Spleen (tissue), 11 donors: ENCODE measurements at regions not wholly inside any gene's neighbourhood (a gene's known extent, or its start where the extent isn't known, plus 50 kb on each side); places are given as distances from the start of the nearest gene placed in this dataset.
"Not testable (repeated sequence)": the region's sequence is repeated elsewhere in the genome, so short reads cannot be mapped to it uniquely, and the experiment has no call there.

ENCODE experiments used
- DNase-seq: peaks from one replicate; pipeline ENCODE4 v3.0.0-alpha.2; 2020
- H3K27ac ChIP-seq, 8 donors: fragments of 200-600 bp; sonication (generic) in 7 of 8; 1 replicate in 4 of 8; 2 replicates in 4 of 8; pipeline versions ENCODE4 v1.5.0 to v1.8.0; 2016 to 2021; ENCODE audit warnings: inconsistent platforms in 4 of 8, mild to moderate bottlenecking in 4 of 8, moderate library complexity in 1 of 8
- H3K27me3 ChIP-seq, 7 donors: fragments of 200-600 bp; sonication (generic) in 6 of 7; replicated peaks in 1 of 7; 1 replicate in 4 of 7; 2 replicates in 3 of 7; pipeline versions ENCODE4 v1.5.0 to v1.8.0; 2016 to 2021; ENCODE audit warnings: inconsistent platforms in 3 of 7, mild to moderate bottlenecking in 1 of 7
- H3K36me3 ChIP-seq, 6 donors: fragments of 200-600 bp; sonication (generic) in 5 of 6; 1 replicate in 4 of 6; 2 replicates in 2 of 6; pipeline versions ENCODE4 v1.5.0 to v1.8.0; 2016 to 2021; ENCODE audit warnings: inconsistent platforms in 2 of 6
- H3K4me1 ChIP-seq, 6 donors: fragments of 200-600 bp; sonication (generic) in 5 of 6; 1 replicate in 3 of 6; 2 replicates in 3 of 6; pipeline versions ENCODE4 v1.5.0 to v1.8.0; 2016 to 2021; ENCODE audit warnings: inconsistent platforms in 3 of 6
- H3K4me3 ChIP-seq, 8 donors: fragments of 200-600 bp; sonication (generic) in 7 of 8; 1 replicate in 4 of 8; 2 replicates in 4 of 8; pipeline versions ENCODE4 v1.5.0 to v1.8.0; 2016 to 2021; ENCODE audit warnings: inconsistent platforms in 4 of 8, mild to moderate bottlenecking in 4 of 8, moderate library complexity in 2 of 8
- H3K9me3 ChIP-seq, 8 donors: fragments of 200-600 bp; sonication (generic) in 7 of 8; 1 replicate in 4 of 8; 2 replicates in 4 of 8; pipeline versions ENCODE4 v1.5.0 to v1.8.0; 2016 to 2021; ENCODE audit warnings: inconsistent platforms in 4 of 8
- POLR2A ChIP-seq, 3 donors: fragments of 450-650 bp; IDR thresholded peaks; one replicate each; pipeline ENCODE4 v1.5.1; 2017; ENCODE audit warnings: antibody characterized with exemption in 3 of 3, mild to moderate bottlenecking in 1 of 3
- POLR2AphosphoS5 ChIP-seq, 3 donors: sonication (generic); formaldehyde crosslinking; IDR thresholded peaks; one replicate each; pipeline ENCODE4 v1.5.1; 2017; ENCODE audit warnings: antibody characterized with exemption in 3 of 3
- WGBS, 5 donors: extraction: QIAGEN DNeasy Blood & Tissue Kit in 3 of 5; methylation state at CpG; one replicate each; pipeline versions ENCODE4 v1.1.5 to v1.1.7; 2013 to 2018; 5-methylcytosine and 5-hydroxymethylcytosine counted together
- intact Hi-C: fragments of 100-400 bp; cut with DNase I; formaldehyde crosslinking; loops from one replicate; pipeline ENCODE4 v1.15.0; 2023; ENCODE audit warnings: low total_unique reads
- TF ChIP-seq, protein P1 (sequence below), 11 experiments: fragments of 200-600 bp in 7 of 11; fragments of 450-650 bp in 4 of 11; sonication (generic) in 4 of 11; IDR thresholded peaks in 8 of 11; conservative IDR thresholded peaks in 3 of 11; 1 replicate in 7 of 11; 2 replicates in 4 of 11; pipeline versions ENCODE4 v1.4.0 to v1.8.0; 2016 to 2021; ENCODE audit warnings: antibody characterized with exemption in 11 of 11, inconsistent platforms in 4 of 11, mild to moderate bottlenecking in 1 of 11
- donor health status: healthy with polysubstance abuse.
- donor health status: DM: no; HTN: no; CAD: no; lungs with moderate emphysema.
- donor health status: DM: no; HTN: no; CAD: no.
- donor health status: Bipolar disorder and iron deficiency.
- donor health status: healthy.
- donor health status: DM: no; HTN: no; CAD: no.
- donor health status: DM: yes; HTN: yes; CAD: no.

DNA sequence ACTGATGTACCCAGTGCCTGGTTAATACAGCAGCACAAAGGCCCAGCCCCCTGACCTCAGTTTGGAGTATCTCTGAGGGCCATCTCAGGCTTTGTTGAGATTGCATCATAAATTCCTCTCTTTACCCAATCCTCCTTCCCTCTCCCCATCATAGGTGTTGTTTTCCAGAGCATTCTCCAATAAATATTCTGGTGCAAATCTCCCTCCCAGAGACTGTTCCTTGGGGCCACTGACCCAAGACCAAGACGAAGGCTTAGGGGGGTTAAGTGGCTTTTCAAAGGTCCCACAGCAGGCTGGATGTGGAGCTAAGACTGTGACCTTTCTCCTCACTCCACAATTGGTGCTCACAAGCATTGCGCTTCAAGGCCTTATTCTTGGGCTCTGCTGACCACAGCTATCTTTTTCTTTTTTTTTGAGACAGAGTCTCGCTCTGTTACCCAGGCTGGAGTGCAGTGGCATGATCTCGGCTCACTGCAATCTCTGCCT, 72.4 kb upstream of the ZMYND8 start:
- peaks cover 0 to 31% (median 6%) of the 10 kb centered on the region in 6 donors for H3K4me1 ChIP-seq
- H3K9me3 ChIP-seq = peaks cover 4 to 27% (median 19%) of the 10 kb centered on the region in 8 donors
- no peaks in the 10 kb centered on the region for H3K27me3 ChIP-seq
- H3K4me3 ChIP-seq = no peak overlapping the region
- intact Hi-C loops = no loop called here
- H3K27ac ChIP-seq = no peak overlapping the region
- DNase-seq = no peak
- no peaks in the 10 kb centered on the region for H3K36me3 ChIP-seq
- 85 to 94% (median 92%) methylated on average over 4 of the region's 4 CpGs for WGBS, 5 donors
- TF ChIP-seq POLR2A (IDR thresholded peaks at IDR 0.05) (no peak), POLR2AphosphoS5 (IDR thresholded peaks at IDR 0.05) (no peak)
- TF ChIP-seq, protein P1, sequence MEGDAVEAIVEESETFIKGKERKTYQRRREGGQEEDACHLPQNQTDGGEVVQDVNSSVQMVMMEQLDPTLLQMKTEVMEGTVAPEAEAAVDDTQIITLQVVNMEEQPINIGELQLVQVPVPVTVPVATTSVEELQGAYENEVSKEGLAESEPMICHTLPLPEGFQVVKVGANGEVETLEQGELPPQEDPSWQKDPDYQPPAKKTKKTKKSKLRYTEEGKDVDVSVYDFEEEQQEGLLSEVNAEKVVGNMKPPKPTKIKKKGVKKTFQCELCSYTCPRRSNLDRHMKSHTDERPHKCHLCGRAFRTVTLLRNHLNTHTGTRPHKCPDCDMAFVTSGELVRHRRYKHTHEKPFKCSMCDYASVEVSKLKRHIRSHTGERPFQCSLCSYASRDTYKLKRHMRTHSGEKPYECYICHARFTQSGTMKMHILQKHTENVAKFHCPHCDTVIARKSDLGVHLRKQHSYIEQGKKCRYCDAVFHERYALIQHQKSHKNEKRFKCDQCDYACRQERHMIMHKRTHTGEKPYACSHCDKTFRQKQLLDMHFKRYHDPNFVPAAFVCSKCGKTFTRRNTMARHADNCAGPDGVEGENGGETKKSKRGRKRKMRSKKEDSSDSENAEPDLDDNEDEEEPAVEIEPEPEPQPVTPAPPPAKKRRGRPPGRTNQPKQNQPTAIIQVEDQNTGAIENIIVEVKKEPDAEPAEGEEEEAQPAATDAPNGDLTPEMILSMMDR (IDR thresholded peaks at IDR 0.05 in 8 of 11, conservative IDR thresholded peaks at IDR 0.05 in 3 of 11) = no peak

- Histone ChIP-seq H3K9me3 (peaks cover 4 to 27% (median 19%) of the 10 kb centered on the region in 8 donors), H3K27me3 (no peaks in the 10 kb centered on the region), H3K4me1 (peaks cover 0 to 34% (median 8%) of the 10 kb centered on the region in 6 donors), H3K36me3 (no peaks in the 10 kb centered on the region), H3K4me3 (no peak overlapping the region), H3K27ac (no peak overlapping the region)
- intact Hi-C loops = no loop called here
- no peak for DNase-seq
- TF ChIP-seq POLR2AphosphoS5 (IDR thresholded peaks at IDR 0.05) = no peak
- no peak for TF ChIP-seq POLR2A (IDR thresholded peaks at IDR 0.05)
- TF ChIP-seq, protein P1 (IDR thresholded peaks at IDR 0.05 in 8 of 11, conservative IDR thresholded peaks at IDR 0.05 in 3 of 11) = no peak
- WGBS, 5 donors = 95 to 100% (median 97%) methylated on average over 3 of the region's 3 CpGs
These were observed 72.3 kb upstream of the NCOA3 start for GRCh38 chr20:47429409-47429808.

- Histone ChIP-seq H3K4me1 (peaks cover 0 to 34% (median 8%) of the 10 kb centered on the region in 6 donors), H3K4me3 (no peak overlapping the region), H3K36me3 (no peaks in the 10 kb centered on the region), H3K27me3 (no peaks in the 10 kb centered on the region), H3K9me3 (peaks cover 4 to 24% (median 19%) of the 10 kb centered on the region in 8 donors), H3K27ac (no peak overlapping the region)
- no peak for DNase-seq
- 89 to 95% (median 93%) methylated on average over 5 of the region's 5 CpGs for WGBS, 5 donors
- TF ChIP-seq, protein P1 (IDR thresholded peaks at IDR 0.05 in 8 of 11, conservative IDR thresholded peaks at IDR 0.05 in 3 of 11) = no peak
- TF ChIP-seq POLR2AphosphoS5 (IDR thresholded peaks at IDR 0.05) (no peak), POLR2A (IDR thresholded peaks at IDR 0.05) (no peak)
- intact Hi-C loops = no loop called here
These were observed 70.7 kb upstream of the NCOA3 start for GRCh38 chr20:47430862-47431588.

DNA sequence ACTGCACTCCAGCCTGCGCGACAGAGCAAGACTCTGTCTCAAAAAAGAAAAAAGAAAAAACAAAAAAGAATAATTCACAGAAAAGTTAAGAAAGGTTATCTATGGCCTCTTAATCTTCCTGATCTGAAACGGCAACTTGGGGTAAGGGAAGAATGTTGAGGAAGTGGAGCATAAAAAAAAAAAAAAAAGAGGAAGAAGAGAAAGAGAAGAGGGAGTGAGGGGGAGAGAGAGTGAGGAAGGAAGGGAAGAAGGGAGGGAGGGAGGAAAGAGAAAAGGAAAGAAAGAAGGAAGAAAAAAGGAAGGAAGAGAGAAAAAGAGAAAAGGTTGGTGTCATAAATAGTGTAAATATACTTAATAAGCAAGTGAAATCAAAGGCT, 68.9 kb upstream of the NCOA3 start:
- peaks cover 0 to 6% (median under 1%) of the 10 kb centered on the region in 8 donors for H3K9me3 ChIP-seq
- no peak overlapping the region for H3K4me3 ChIP-seq
- H3K36me3 ChIP-seq = no peaks in the 10 kb centered on the region
- TF ChIP-seq POLR2AphosphoS5 (IDR thresholded peaks at IDR 0.05) = no peak
- TF ChIP-seq POLR2A (IDR thresholded peaks at IDR 0.05) = no peak
- TF ChIP-seq, protein P1 (IDR thresholded peaks at IDR 0.05 in 8 of 11, conservative IDR thresholded peaks at IDR 0.05 in 3 of 11) = no peak
- 57 to 70% (median 64%) methylated on average over 3 of the region's 3 CpGs for WGBS, 5 donors
- DNase-seq = no peak
- peaks cover 0 to 34% (median 9%) of the 10 kb centered on the region in 6 donors for H3K4me1 ChIP-seq
- H3K27ac ChIP-seq = peak overlapping the region in 3 of 8 donors; percentile 32 to 51 (median 44)
- intact Hi-C loops = no loop called here
- H3K27me3 ChIP-seq = no peaks in the 10 kb centered on the region

- intact Hi-C loops, H3K9me3 ChIP-seq, H3K4me3 ChIP-seq, H3K27me3 ChIP-seq, H3K36me3 ChIP-seq: not testable (repeated sequence)
- DNase-seq = peak; percentile 33
- WGBS, 5 donors = 75 to 89% (median 85%) methylated on average over 12 to 13 of the region's 13 CpGs
- Histone ChIP-seq H3K4me1 (peaks cover 0 to 46% (median 17%) of the 10 kb centered on the region in 6 donors), H3K27ac (peak overlapping the region in 3 of 8 donors; percentile 14 to 52 (median 52))
These were observed 67.4 kb upstream of the NCOA3 start for GRCh38 chr20:47434128-47434779.
